Heart right ventricle (tissue), 16 donors: ENCODE measurements at regions not wholly inside any gene's neighbourhood (a gene's known extent, or its start where the extent isn't known, plus 50 kb on each side); places are given as distances from the start of the nearest gene placed in this dataset.

Experiments used
- ATAC-seq, 8 donors: fragments of 200-7000 bp; cut with Tn5 transposase; one replicate each; pipeline ENCODE4 v1.9.1; 2020; ENCODE audit warnings: mild to moderate bottlenecking in 8 of 8, moderate library complexity in 8 of 8, moderate number of reproducible peaks in 1 of 8
- DNase-seq, 2 donors: peaks; one replicate each; pipeline ENCODE4 v3.0.0-alpha.2; 2020
- H3K27ac ChIP-seq, 10 donors: fragments of 200-600 bp; sonication (generic) in 2 of 10; one replicate each; pipeline versions ENCODE4 v1.5.0 to v1.8.0; 2020 to 2022; ENCODE audit warnings: mild to moderate bottlenecking in 3 of 10
- H3K27me3 ChIP-seq, 7 donors: fragments of 200-600 bp; one replicate each; pipeline ENCODE4 v1.8.0; 2021 to 2022; ENCODE audit warnings: mild to moderate bottlenecking in 2 of 7
- H3K36me3 ChIP-seq, 9 donors: fragments of 200-600 bp; sonication (generic) in 1 of 9; one replicate each; pipeline versions ENCODE4 v1.5.0 to v1.8.0; 2020 to 2022; ENCODE audit warnings: mild to moderate bottlenecking in 2 of 9
- H3K4me1 ChIP-seq, 9 donors: fragments of 200-600 bp; sonication (generic) in 1 of 9; one replicate each; pipeline versions ENCODE4 v1.5.0 to v1.8.0; 2020 to 2022; ENCODE audit warnings: mild to moderate bottlenecking in 4 of 9
- H3K4me3 ChIP-seq, 10 donors: fragments of 200-600 bp; sonication (generic) in 2 of 10; one replicate each; pipeline versions ENCODE4 v1.5.0 to v1.8.0; 2020 to 2022; ENCODE audit warnings: mild to moderate bottlenecking in 7 of 10, moderate library complexity in 2 of 10
- H3K9me3 ChIP-seq, 11 donors: fragments of 200-600 bp in 10 of 11; sonication (generic) in 2 of 11; one replicate each; pipeline versions ENCODE4 v1.5.0 to v1.8.0; 2013 to 2022; ENCODE audit warnings: mild to moderate bottlenecking in 2 of 11, control low read depth in 1 of 11, moderate library complexity in 1 of 11
- WGBS, 2 donors: extraction: QIAGEN DNeasy Blood & Tissue Kit; methylation state at CpG; one replicate each; pipeline ENCODE4 v1.1.7; 2013; ENCODE audit warnings: inconsistent platforms in 1 of 2; 5-methylcytosine and 5-hydroxymethylcytosine counted together
- intact Hi-C, 10 donors: fragments of 100-400 bp; cut with DNase I; formaldehyde crosslinking; loops; one replicate each; pipeline versions ENCODE4 v1.11.1 to v1.14.2; 2022
- TF ChIP-seq, protein P1 (sequence below), 9 donors: fragments of 200-600 bp; sonication (generic) in 2 of 9; IDR thresholded peaks; one replicate each; pipeline versions ENCODE4 v1.5.0 to v1.8.0; 2021 to 2022; ENCODE audit warnings: antibody characterized with exemption in 9 of 9, mild to moderate bottlenecking in 5 of 9, moderate library complexity in 1 of 9
- donor health status: Arrhythmogenic right ventricular cardiomyopathy.
- donor health status: ischemic (EF 13 %, LVEDD 7.1; RV severe dilation, severe dysfunction).
- donor health status: healthy with polysubstance abuse.
- donor health status: DM: no; HTN: yes; CAD: no.
- donor health status: DM: no; HTN: no; CAD: no.
- donor health status: ischemic (EF 25% LVEDD 6.9; RV normal size, moderate dysfunction).
- donor health status: ischemic (EF 25% LVEDD 5.7; RV mildly dilated, moderate dysfunction).
- donor health status: healthy.
- donor health status: DM: yes; HTN: yes; CAD: no.
- donor health status: Ischemic cardiomyopathy.
- donor health status: ischemic (EF 35%, LVEDD 5.7; RV mildly dilated, moderate dysfunction).
- donor health status: nonischemic (EF 11% LVEDD 7.7; RV severe dilation, severe dysfunction).
- donor health status: DM: yes; HTN: yes; CAD: no.
- donor health status: PGD.
- donor health status: ischemic (EF 29% LVEDD 5.4; RV normal size, mild dysfunction).
- donor health status: nonischemic (EF 23%, LVEDD 6.1; RV moderate dilation, normal function).

- WGBS, 2 donors: 81 to 87% methylated on average over 4 of the region's 4 CpGs
- Histone ChIP-seq H3K4me1 (no peaks in the 10 kb centered on the region), H3K27me3 (no peaks in the 10 kb centered on the region), H3K4me3 (no peak overlapping the region), H3K9me3 (no peaks in the 10 kb centered on the region), H3K36me3 (no peaks in the 10 kb centered on the region), H3K27ac (no peak overlapping the region)
- TF ChIP-seq, protein P1, sequence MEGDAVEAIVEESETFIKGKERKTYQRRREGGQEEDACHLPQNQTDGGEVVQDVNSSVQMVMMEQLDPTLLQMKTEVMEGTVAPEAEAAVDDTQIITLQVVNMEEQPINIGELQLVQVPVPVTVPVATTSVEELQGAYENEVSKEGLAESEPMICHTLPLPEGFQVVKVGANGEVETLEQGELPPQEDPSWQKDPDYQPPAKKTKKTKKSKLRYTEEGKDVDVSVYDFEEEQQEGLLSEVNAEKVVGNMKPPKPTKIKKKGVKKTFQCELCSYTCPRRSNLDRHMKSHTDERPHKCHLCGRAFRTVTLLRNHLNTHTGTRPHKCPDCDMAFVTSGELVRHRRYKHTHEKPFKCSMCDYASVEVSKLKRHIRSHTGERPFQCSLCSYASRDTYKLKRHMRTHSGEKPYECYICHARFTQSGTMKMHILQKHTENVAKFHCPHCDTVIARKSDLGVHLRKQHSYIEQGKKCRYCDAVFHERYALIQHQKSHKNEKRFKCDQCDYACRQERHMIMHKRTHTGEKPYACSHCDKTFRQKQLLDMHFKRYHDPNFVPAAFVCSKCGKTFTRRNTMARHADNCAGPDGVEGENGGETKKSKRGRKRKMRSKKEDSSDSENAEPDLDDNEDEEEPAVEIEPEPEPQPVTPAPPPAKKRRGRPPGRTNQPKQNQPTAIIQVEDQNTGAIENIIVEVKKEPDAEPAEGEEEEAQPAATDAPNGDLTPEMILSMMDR (IDR thresholded peaks at IDR 0.05): no peak
- ATAC-seq (no peak), DNase-seq (no peak)
- intact Hi-C loops: no loop called here
Measured at GRCh38 chr18:28707006-28707405, 530.1 kb upstream of the CDH2 start.

- TF ChIP-seq, protein P1 (IDR thresholded peaks at IDR 0.05): no peak
Measured at GRCh38 chr18:28706397-28706796, 529.5 kb upstream of the CDH2 start.

DNA sequence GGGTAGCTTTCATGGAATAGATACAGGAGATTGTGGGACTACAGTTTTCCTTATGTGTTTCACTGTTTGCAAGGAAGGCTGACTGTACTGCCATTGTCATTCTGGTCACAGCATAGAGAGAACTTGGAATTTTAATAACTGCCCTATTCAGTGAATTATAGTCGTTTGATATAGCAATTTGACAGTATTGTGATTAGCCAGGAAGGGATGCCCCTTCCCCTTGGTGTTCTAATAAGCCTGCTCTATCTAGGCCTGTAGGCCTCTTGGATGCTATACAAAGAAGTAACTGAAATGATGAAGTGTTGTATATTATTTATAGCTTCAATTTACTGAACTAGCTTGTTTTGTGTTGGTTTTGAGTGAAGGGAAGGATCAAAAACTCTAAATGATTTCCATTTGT lies 528.6 kb upstream of the CDH2 start:
- TF ChIP-seq, protein P1 (IDR thresholded peaks at IDR 0.05): no peak
- WGBS, 2 donors: 67 to 70% methylated on average over 1 of the region's 1 CpG
- Histone ChIP-seq H3K36me3 (no peaks in the 10 kb centered on the region), H3K27me3 (no peaks in the 10 kb centered on the region), H3K4me3 (no peak overlapping the region), H3K4me1 (no peaks in the 10 kb centered on the region), H3K27ac (no peak overlapping the region), H3K9me3 (no peaks in the 10 kb centered on the region)
- intact Hi-C loops: loop anchor here in 1 of 10 donors (2.0 kb wide), 1 partner anchor 35 kb away; no protein-coding TSS in a partner anchor
- no peak for DNase-seq
- ATAC-seq: no peak

More at GRCh38 chr18:28706397-28706796, 529.5 kb upstream of the CDH2 start:
- H3K36me3 ChIP-seq: no peaks in the 10 kb centered on the region
- no peaks in the 10 kb centered on the region for H3K4me1 ChIP-seq
- 80 to 92% methylated on average over 4 of the region's 4 CpGs for WGBS, 2 donors
- no peak for DNase-seq
- intact Hi-C loops: no loop called here
- H3K9me3 ChIP-seq: no peaks in the 10 kb centered on the region
- no peak for ATAC-seq
- H3K27me3 ChIP-seq: no peaks in the 10 kb centered on the region
- no peak overlapping the region for H3K27ac ChIP-seq
- no peak overlapping the region for H3K4me3 ChIP-seq

- DNase-seq: no peak
- Histone ChIP-seq H3K4me1 (no peaks in the 10 kb centered on the region), H3K4me3 (no peak overlapping the region), H3K36me3 (no peaks in the 10 kb centered on the region), H3K27me3 (no peaks in the 10 kb centered on the region), H3K9me3 (no peaks in the 10 kb centered on the region), H3K27ac (no peak overlapping the region)
- ATAC-seq: no peak
- TF ChIP-seq, protein P1 (IDR thresholded peaks at IDR 0.05): no peak
- intact Hi-C loops: no loop called here
- WGBS, 2 donors: 97 to 98% methylated on average over 1 of the region's 1 CpG
Measured at GRCh38 chr18:28692337-28692736, 515.4 kb upstream of the CDH2 start.

- no peaks in the 10 kb centered on the region for H3K36me3 ChIP-seq
- no peak overlapping the region for H3K4me3 ChIP-seq
- no peaks in the 10 kb centered on the region for H3K27me3 ChIP-seq
- no peak overlapping the region for H3K27ac ChIP-seq
- TF ChIP-seq, protein P1 (IDR thresholded peaks at IDR 0.05): no peak
- 87 to 88% methylated on average over 1 of the region's 1 CpG for WGBS, 2 donors
- intact Hi-C loops: no loop called here
- no peaks in the 10 kb centered on the region for H3K4me1 ChIP-seq
- DNase-seq (no peak), ATAC-seq (no peak)
- H3K9me3 ChIP-seq: no peaks in the 10 kb centered on the region
Measured at GRCh38 chr18:28691496-28691840, 514.5 kb upstream of the CDH2 start.
